GM21737 (cell line): ENCODE measurements at regions not wholly inside any gene's neighbourhood (a gene's known extent, or its start where the extent isn't known, plus 50 kb on each side); places are given as distances from the start of the nearest gene placed in this dataset.

Experiments
- ATAC-seq: cut with Tn5 transposase; IDR thresholded peaks from one replicate; pipeline ENCODE4 v1.9.1; 2021; ENCODE audit warnings: mild to moderate bottlenecking, moderate library complexity; ENCODE audit not compliant: unreplicated experiment

DNA sequence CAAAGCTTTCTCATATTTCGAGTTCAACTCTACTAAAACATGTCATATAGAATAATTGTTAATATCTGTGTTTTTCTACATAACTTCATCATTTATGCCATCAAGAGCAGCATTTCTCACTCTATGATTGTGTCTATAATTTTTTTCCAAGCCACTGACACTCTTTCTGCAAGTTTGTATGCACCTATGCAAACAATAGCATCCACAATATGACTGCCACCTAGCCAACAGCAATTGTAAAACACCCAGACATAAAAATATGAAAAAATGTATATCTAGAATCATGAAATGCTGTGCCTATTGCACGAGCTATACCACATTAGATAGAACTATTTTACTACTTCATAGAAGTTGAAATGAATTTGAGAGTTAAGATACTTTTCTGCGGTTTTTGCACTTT is 286.5 kb upstream of the MARCKS start:
- ATAC-seq = no peak

GRCh38 chr6:113574147-113574546 is 283.0 kb upstream of the MARCKS start:
- ATAC-seq = no peak

DNA sequence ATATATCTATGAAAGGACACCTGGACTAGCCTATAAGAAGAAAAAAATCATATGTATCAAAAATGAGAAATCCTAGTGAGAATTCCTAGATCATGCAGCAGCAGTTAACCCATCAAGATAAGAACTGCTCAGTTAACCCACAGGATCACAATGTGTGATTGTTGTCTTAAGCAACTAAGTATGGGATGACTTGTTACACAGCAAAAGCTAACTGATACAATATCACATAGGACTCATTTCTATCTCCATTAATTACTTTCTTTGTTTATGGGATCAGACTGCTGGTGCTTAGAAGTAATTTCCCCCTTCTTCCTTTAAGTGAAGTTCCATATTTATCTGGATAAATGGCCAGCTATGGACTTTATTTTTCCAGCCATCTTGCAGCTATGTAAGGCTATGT is 280.8 kb upstream of the MARCKS start:
- ATAC-seq = no peak

- ATAC-seq = no peak
Observed at GRCh38 chr6:113578691-113579090, 278.5 kb upstream of the MARCKS start.

DNA sequence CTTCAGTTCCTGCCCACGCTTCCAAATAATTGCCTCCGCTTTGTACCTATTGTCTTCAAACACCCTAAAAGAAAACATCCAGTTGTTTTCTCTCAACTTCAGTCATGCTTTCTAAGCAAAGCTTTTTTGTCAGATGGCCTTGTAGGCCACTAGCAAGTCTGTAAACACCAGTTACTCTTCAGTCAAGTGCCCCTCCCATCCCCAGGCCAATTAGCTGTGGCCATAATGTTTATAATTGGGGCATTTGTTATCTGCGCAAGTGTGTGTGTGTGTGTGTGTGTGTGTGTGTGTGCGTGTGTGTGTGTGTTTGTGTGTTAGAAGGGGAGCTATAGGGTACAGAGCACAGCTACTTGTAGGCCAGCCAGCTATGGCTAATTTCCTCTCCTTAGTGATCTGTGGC is 272.4 kb upstream of the MARCKS start:
- ATAC-seq = no peak

- no peak for ATAC-seq
Observed at GRCh38 chr6:113585246-113585645, 271.9 kb upstream of the MARCKS start.

DNA sequence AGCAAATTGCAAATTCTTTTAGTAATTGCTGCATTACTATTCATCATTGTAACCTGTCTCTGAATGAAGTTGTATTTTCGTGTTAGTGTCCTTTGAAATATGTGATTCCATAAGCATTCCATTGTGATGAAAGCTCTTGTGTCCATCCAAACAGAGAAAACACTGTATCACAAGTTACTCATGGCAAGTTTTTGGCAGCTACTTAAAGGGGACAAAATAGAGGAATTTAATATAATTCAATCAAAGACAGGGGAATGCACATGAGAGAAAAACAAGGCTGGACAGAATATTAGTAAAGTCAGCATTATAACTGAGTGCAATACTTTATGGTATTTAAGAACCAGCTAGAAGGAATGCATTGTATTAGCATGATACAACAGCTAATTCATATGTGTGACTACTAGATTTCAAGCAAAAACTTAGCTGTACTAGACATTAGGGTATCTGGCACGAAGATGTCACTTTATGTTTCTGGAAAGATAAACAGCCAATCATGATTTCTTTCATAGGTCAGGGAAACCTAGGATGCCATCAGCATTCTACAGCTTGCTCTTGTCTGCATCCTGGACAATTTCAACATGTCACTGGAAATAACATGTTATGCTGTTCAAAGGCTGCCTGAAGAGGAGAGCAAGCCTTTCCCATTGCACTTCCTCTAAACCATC is 270.6 kb upstream of the MARCKS start:
- no peak for ATAC-seq

DNA sequence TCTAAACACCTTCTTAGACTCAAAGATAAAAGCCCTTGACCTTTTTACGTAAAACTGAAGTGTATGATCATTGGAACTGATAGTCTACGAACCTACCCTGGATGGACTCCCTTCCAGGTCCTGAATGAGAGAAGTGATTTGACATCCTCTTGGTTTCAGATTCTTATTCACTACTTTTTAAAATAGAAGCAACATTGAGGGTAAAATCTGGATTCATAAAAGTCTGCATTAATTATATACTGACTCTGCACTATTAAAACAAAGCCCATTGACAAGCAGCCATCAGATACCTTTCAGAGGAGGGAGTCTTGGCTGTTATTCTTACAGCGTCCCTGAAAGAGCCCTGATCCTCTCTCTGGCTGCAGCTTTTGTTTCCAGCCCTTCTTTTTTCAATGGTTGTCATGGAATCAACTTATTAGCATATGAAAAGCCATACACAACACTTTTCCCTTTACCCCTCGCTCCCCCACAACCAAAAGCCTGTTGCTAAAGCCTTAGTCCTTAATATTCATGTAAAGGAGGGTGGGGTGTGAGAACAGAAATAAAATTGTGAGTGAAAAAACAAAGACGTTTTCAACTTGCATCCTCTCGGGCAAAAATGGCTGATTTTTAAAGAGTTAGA is 270.0 kb upstream of the MARCKS start:
- ATAC-seq = no peak

DNA sequence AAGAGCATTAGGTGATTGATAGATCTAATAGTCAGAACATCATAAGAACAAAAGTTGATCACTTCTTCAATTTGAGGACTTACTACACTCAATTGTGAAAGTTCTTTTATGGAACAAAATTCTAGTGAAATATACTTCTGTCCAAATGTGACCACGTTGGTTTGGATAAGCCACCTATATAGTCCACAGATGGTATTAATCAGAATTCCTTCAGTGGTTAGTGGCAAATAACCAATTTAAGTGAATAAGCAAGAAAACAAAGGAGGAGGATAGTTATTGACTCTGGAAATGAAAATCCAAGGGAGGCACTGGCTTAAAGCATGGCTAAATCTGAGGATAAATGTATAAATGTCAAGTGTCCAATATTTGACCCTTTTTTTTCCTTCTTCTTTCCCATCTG is 268.5 kb upstream of the MARCKS start:
- no peak for ATAC-seq

DNA sequence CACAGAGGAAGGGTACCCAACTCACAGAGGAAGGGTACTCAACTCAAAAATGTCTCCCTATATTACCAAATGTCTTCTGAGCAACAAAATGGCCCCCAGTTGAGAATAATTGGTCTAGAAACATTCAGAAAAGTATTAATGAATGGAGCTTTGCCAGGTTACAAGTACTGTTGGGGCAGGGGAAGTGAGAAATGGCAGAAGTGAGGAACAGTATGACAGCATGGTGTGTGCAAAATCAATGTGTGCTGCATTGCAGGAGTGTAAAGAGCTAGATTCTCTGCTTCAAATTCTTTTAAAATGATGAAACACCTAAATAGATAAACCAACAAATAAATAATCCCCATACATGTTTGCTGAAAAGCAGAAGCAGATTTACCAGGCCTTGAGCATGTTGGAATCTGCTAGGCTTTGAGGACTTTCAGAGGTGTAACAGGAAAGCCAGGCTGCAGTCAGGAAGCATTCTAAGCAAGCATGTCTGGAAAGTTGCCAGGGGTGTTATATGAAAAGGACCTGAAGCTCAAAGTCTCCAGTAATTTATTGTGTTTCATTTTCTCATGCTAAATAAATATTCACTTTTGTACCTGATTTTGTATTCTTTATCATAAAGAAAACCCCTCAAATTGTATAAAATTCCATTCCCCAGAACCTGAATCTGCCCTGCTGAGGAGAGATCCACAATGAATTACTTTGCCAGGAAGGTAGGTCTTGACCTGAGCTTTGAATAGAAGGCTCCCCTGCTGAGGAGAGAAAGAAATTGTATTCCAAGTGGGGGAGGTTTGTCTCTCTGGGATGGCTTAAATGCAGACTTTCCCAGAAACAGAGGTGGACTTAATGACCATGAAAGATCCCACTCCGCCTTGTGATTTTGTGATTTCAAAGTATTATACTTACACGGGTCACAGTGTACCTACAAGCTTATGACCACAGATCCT is 265.0 kb upstream of the MARCKS start:
- ATAC-seq = no peak

DNA sequence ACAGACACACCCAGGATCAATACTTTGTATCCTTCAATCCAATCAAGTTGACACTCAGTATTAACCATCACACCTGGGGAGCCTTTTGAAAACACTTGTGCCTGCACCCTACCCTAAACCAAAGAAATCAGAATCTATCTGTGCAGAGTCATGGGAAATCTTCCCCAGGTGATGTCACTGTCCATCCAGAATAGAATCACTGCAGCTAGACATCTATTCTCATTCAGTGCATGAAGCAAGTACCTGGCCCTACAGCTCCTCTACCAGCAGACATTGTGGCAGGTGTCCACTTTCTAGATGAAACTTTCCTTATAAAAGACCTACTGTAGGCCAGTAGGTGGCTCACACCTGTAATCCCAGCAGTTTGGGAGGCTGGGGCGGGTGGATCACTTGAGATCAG is 262.4 kb upstream of the MARCKS start:
- no peak for ATAC-seq

- ATAC-seq = no peak
Observed at GRCh38 chr6:113595911-113596376, 261.2 kb upstream of the MARCKS start.

DNA sequence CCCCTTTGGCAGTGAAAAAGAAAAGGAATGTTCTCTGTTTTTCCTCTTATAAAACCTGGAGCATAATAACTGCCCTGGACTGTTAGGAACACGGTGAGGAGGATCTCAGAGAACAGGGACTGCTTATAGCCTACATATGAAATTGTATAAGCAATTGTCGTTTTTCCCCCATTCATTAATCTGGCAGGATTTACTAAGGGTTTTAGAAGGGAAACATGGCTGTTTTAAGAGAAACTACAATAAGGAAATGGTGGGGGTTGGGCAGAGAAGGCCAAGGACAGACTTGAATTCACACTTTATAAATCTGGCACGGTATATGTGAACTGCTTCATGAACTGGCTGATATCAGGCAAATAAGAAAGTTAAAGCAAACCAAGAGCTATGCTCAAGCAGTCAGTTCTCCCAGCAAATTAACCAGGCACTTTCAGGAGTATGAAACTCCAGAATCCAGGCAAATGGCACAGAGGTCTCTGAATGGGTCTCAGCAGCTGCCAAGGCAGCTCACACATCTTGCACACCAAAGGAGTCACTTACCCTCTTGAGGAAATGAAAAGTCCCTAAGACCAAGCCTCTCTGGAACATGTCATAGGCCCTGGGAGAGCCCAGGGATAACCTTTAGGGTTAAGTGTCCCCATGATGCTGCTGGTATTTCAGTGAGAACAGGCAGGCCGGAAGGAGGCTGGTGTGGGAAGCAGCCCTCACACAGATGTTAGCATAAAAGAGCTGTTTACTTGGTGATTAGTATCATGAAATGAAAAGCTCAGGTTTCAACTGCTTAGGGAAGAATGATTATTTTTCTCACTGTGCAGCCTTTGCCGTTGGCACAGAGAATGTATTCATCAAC is 260.5 kb upstream of the MARCKS start:
- ATAC-seq = no peak

- ATAC-seq = no peak
Observed at GRCh38 chr6:113597231-113597583, 259.9 kb upstream of the MARCKS start.

DNA sequence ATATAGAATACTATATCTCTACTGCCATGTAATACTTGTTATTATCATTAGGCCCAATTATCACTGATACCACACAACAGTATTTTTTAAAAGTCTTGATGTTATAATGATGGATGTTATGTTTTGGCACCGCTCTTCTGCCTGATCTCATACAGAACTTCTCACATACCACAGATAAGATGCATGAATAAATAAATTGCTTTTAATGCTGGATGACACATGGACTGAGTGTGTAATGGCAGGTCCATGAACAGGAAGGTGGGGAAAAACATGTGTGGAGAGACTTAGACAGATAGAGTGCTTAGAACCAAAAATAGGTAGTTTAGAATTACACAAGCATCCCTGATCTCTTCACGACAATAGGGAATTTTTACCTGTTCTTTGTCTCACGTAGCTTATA is 258.4 kb upstream of the MARCKS start:
- no peak for ATAC-seq

DNA sequence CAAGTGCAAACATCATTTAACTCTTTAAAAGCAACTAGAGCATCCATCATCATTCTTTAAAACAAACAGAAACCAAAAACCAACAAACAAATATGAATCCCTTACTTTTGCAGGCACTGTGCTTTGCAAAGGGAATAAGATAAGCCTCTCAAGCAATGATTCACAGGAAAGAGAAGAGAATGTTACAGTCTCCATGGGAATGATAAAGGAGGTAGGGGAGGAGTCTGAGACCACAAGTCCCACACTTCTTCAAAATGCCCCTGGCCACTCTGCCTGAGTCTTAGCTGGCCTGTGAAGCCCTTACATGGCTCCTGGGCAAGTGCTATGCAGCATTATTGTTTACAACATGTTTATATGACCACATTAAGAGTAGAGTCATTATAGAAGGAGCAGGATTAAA is 257.7 kb upstream of the MARCKS start:
- ATAC-seq = no peak

GRCh38 chr6:113600551-113601339 is 256.4 kb upstream of the MARCKS start:
- ATAC-seq = no peak

DNA sequence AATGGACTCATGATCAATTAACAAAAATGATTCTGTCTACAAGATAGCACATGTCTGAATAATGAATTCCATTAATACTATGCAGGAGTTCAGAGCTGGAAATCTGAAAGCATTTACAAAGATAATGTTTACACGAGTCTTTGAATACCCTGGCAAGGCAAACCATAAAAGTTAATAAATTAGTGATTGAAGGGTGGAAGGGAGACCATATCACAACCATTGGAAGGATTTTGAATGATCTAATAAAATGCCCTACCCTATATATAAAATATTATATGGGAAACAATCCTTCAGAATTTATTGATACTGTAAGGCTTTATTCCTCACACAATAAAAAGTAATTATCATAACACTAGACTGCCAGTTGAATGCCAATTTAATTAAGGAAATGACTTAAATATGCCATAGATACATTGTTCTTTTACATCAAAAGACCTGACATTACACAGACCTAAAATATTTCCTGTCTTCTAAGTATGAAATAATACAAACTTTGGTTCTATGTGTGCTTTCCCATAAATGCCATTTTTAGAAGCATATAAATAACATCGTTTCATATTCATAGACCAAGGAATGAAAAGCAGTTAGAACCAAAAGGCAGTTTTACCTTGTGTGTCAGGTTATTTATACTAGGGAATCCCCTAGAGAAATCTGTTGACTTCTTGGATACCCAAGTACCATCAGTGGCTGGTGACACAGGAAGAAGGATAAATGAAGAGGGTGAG is 249.2 kb upstream of the MARCKS start:
- no peak for ATAC-seq

DNA sequence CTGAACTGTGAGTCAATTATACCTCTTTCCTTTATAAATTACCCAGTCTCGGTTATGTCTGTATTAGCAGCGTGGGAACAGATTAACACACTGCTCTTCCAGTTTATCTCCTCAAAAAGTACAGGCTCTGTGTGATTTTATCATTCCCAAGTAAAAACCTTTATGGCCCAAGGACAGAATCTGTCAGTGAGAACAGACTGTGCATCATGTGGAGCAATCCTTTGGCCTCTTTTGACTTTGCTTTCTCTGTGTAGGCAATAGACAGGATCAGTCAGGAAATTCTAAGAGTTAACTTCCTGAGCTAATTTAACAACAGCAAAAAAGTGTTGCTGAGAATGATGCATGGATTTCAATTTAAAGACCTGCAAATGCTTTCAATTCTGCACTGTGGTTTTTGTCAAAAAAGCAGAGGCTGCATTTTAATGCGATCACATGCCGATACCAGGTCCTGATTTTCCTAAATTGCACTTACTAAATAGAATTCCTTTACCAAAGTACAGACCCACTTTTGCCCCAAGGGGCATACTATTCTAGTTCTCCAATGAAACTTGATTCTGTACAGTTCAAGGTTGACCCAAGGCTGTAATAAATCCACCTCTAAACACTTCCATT is 246.7 kb upstream of the MARCKS start:
- no peak for ATAC-seq
